WERI-Rb-1 (cell line): ENCODE measurements at regions not wholly inside any gene's neighbourhood (a gene's known extent, or its start where the extent isn't known, plus 50 kb on each side); places are given as distances from the start of the nearest gene placed in this dataset.

Source experiments
- DNase-seq: peaks from one replicate; pipeline ENCODE4 v3.0.0-alpha.2; 2020
- H3K27ac ChIP-seq: fragments of 250-450 bp; sonication (Bioruptor Pico); 2 replicates; pipeline ENCODE4 v1.5.1; 2020; ENCODE audit warnings: mild to moderate bottlenecking, moderate library complexity
- H3K27me3 ChIP-seq: fragments of 250-450 bp; sonication (Bioruptor Pico); 2 replicates; pipeline ENCODE4 v1.5.1; 2021; ENCODE audit warnings: mild to moderate bottlenecking, low read depth, moderate library complexity; ENCODE audit not compliant: insufficient read depth, severe bottlenecking
- H3K36me3 ChIP-seq: fragments of 250-450 bp; sonication (Bioruptor Pico); 2 replicates; pipeline ENCODE4 v1.5.1; 2020; ENCODE audit warnings: mild to moderate bottlenecking, moderate library complexity
- H3K4me3 ChIP-seq: 2 replicates; pipeline ENCODE4 v1.5.1; 2011; ENCODE audit warnings: low read depth, mild to moderate bottlenecking, control low read depth, low read length
- H3K9me3 ChIP-seq: fragments of 250-450 bp; sonication (Bioruptor Pico); 2 replicates; pipeline ENCODE4 v1.5.1; 2021; ENCODE audit warnings: mild to moderate bottlenecking, moderate library complexity; ENCODE audit not compliant: severe bottlenecking
- TF ChIP-seq, protein P1 (sequence below): IDR thresholded peaks from 2 replicates; pipeline ENCODE4 v1.5.1; 2011; ENCODE audit warnings: low read depth, mild to moderate bottlenecking, control low read depth, inconsistent platforms, low read length

DNA sequence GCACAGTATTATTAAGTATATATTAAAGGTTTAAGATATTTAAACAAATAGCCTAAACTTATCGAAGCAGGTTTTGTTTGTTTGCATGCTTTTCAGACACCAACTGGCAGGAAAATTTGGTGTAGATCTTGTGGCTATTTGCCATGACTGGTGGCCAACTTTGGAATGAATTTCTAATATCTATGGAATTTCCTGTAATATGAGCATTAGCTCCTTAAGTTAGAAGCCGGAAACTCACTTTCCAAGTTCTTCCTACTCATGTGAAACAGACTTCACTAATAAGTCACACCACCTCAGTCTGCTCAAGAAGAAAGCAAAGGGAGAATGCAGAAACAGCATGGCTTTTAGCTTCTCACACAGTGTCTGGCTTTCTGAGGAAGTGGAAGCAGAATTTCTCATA lies 563.9 kb downstream of the GRXCR1 start:
- no peaks in the 10 kb centered on the region for H3K36me3 ChIP-seq
- H3K27me3 ChIP-seq = no peaks in the 10 kb centered on the region
- H3K4me3 ChIP-seq = no peak overlapping the region
- H3K27ac ChIP-seq = no peak overlapping the region
- no peak for DNase-seq
- no peaks in the 10 kb centered on the region for H3K9me3 ChIP-seq
- TF ChIP-seq, protein P1, sequence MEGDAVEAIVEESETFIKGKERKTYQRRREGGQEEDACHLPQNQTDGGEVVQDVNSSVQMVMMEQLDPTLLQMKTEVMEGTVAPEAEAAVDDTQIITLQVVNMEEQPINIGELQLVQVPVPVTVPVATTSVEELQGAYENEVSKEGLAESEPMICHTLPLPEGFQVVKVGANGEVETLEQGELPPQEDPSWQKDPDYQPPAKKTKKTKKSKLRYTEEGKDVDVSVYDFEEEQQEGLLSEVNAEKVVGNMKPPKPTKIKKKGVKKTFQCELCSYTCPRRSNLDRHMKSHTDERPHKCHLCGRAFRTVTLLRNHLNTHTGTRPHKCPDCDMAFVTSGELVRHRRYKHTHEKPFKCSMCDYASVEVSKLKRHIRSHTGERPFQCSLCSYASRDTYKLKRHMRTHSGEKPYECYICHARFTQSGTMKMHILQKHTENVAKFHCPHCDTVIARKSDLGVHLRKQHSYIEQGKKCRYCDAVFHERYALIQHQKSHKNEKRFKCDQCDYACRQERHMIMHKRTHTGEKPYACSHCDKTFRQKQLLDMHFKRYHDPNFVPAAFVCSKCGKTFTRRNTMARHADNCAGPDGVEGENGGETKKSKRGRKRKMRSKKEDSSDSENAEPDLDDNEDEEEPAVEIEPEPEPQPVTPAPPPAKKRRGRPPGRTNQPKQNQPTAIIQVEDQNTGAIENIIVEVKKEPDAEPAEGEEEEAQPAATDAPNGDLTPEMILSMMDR = no peak

DNA sequence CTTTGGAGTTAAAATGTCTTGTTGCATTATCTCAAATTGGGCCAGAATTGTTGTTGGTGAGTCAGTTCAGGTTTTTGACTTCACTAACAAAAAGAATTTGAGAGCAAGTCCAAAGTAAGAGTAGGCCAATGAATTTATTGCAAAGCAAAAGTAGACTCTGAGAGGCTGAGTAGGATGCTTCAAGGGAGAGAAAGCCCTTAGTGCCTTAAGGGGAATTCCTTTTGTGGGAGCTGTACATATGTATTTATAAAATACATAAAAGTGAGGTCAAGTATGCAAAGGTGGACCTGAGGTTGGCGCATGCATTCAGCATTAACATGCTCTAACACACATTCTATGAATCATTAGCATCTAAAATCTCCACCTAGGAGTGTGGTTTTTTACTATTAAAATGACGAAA lies 565.4 kb downstream of the GRXCR1 start:
- no peak for DNase-seq
- no peaks in the 10 kb centered on the region for H3K27me3 ChIP-seq
- TF ChIP-seq, protein P1 = no peak
- H3K9me3 ChIP-seq = no peaks in the 10 kb centered on the region
- no peak overlapping the region for H3K4me3 ChIP-seq
- no peak overlapping the region for H3K27ac ChIP-seq
- no peaks in the 10 kb centered on the region for H3K36me3 ChIP-seq

DNA sequence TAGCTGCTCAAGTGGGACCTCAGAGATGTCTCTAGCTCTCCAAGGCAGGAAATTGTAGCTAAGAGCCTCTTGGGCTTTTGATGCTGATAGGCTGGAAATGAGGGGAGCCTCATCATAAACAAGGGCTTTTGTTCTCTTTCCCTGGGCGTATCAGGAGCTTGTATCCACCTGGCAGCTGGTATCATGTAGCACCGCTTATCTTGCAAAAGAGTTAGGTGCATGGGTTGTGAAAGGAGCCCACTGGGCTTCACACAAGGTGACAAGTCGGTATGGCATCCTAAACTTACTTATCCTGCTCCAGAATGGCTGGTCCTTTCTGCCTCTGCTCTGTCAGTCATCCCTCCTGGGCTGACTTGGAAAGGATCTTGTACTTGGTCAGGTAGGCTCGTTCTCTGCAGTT lies 565.8 kb downstream of the GRXCR1 start:
- no peaks in the 10 kb centered on the region for H3K9me3 ChIP-seq
- DNase-seq = no peak
- H3K4me3 ChIP-seq = no peak overlapping the region
- TF ChIP-seq, protein P1 = no peak
- H3K27me3 ChIP-seq = no peaks in the 10 kb centered on the region
- H3K27ac ChIP-seq = no peak overlapping the region
- H3K36me3 ChIP-seq = no peaks in the 10 kb centered on the region

DNA sequence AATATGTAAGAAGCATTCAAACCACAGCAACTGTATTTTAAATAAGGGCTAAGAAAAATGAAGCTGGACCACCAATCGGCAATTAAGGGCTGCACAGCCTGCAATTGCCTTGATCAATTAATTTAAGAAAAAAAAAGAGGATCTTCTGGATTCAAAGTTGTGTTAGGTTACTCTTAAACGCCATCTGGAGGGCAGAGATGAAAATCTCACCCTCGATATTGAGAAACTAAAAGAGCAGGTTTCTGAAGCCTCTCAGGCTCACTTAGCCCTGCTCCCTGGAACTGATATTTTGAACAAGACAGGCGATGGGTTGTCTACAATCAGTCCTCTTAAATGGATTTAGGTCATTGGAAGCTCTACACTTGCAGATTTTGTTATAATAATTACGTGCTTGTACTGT lies 579.4 kb downstream of the GRXCR1 start:
- TF ChIP-seq, protein P1 = no peak; the same call in 1 of the 2 replicates
- H3K27me3 ChIP-seq = no peaks in the 10 kb centered on the region
- no peak overlapping the region for H3K4me3 ChIP-seq
- DNase-seq = no peak
- peaks cover 10% of the 10 kb centered on the region for H3K9me3 ChIP-seq
- no peaks in the 10 kb centered on the region for H3K36me3 ChIP-seq
- H3K27ac ChIP-seq = no peak overlapping the region

DNA sequence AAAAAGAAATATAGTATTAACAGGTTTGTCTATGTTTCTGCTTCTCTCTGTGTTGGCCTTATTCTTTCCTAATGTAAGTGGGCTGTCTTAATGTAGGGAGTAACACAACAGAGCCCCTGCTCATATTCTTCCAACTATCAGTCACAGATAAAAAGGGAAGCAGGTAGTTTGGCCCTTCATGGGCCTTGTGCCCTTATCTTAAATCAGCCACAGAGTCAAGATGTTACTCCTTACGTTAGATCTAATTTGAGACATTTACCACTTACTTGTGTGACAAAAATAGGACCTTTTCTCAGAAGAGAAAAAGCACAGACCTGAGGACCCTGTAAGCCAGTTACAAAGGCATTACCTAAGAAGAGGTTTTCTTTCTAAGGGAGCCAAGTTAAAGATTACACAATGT lies 589.0 kb downstream of the GRXCR1 start:
- H3K27ac ChIP-seq = no peak overlapping the region
- H3K27me3 ChIP-seq = no peaks in the 10 kb centered on the region
- H3K9me3 ChIP-seq = peaks cover 4% of the 10 kb centered on the region
- H3K36me3 ChIP-seq = no peaks in the 10 kb centered on the region
- no peak overlapping the region for H3K4me3 ChIP-seq
- TF ChIP-seq, protein P1 = no peak
- no peak for DNase-seq

DNA sequence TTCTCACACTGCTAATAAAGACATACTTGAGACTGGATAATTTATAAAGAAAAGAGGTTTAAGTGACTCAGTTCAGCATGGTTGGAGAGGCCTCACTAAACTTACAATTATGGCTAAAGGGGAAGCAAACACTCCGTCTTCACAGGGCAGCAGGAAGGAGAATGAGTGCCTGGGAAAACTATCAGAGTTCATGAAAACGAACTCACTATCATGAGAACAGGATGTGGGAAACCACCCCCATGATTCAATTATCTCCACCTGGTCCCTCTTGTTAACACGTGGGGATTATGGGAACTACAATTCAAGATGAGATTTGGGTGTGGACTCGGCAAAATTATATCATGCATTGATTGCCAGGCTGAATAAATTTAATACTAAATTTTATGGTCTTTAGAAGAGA lies 592.7 kb downstream of the GRXCR1 start:
- Histone ChIP-seq H3K36me3 (no peaks in the 10 kb centered on the region), H3K9me3 (peaks cover 6% of the 10 kb centered on the region), H3K27ac (peak overlapping the region; percentile 57), H3K4me3 (peak overlapping the region; percentile 39), H3K27me3 (no peaks in the 10 kb centered on the region)
- TF ChIP-seq, protein P1 = no peak
- DNase-seq = peak; percentile 42
